ENCODE measurements at regions not wholly inside any gene's neighbourhood (a gene's known extent, or its start where the extent isn't known, plus 50 kb on each side); places are given as distances from the start of the nearest gene placed in this dataset.
"Not testable (repeated sequence)": the region's sequence is repeated elsewhere in the genome, so short reads cannot be mapped to it uniquely, and the experiment has no call there.

GRCh38 chr5:25327172-25327571 is 682.4 kb upstream of the CDH10 start:
- 83 to 85% (median 83%) methylated on average over 2 of the region's 2 CpGs for WGBS, 3 donors

GRCh38 chr5:25301836-25302235 is 657.1 kb upstream of the CDH10 start:
- Histone ChIP-seq H3K36me3 (ENCODE audit: control insufficient read depth in 3 of 3, insufficient read depth in 2 of 3, low read depth in 1 of 3, low read length in 3 of 3) (no peaks in the 10 kb centered on the region), H3K9me3 (ENCODE audit: control insufficient read depth in 2 of 2, insufficient read depth in 1 of 2, low read depth in 1 of 2, low read length in 1 of 2) (no peaks in the 10 kb centered on the region), H3K4me1 (ENCODE audit: control insufficient read depth in 3 of 3, insufficient read depth in 2 of 3, low read depth in 1 of 3, low read length in 2 of 3) (no peaks in the 10 kb centered on the region), H3K27me3 (ENCODE audit: control insufficient read depth in 3 of 3, insufficient read depth in 3 of 3, low read length in 3 of 3) (no peaks in the 10 kb centered on the region), H3K27ac (ENCODE audit: low read depth in 1 of 3, low read length in 2 of 3) (no peak overlapping the region), H3K4me3 (ENCODE audit: low read depth in 1 of 3, low read length in 3 of 3) (no peak overlapping the region)
- WGBS, 3 donors, result 62 to 85% (median 78%) methylated on average over 2 of the region's 2 CpGs
- DNase-seq (no peak), FAIRE-seq (no peak)

More at GRCh38 chr5:25327172-25327571, 682.4 kb upstream of the CDH10 start:
- Histone ChIP-seq H3K4me3 (ENCODE audit: low read depth in 1 of 3, low read length in 3 of 3) (no peak overlapping the region), H3K27ac (ENCODE audit: low read depth in 1 of 3, low read length in 2 of 3) (no peak overlapping the region), H3K36me3 (ENCODE audit: control insufficient read depth in 3 of 3, insufficient read depth in 2 of 3, low read depth in 1 of 3, low read length in 3 of 3) (no peaks in the 10 kb centered on the region), H3K27me3 (ENCODE audit: control insufficient read depth in 3 of 3, insufficient read depth in 3 of 3, low read length in 3 of 3) (no peaks in the 10 kb centered on the region), H3K4me1 (ENCODE audit: control insufficient read depth in 3 of 3, insufficient read depth in 2 of 3, low read depth in 1 of 3, low read length in 2 of 3) (no peaks in the 10 kb centered on the region), H3K9me3 (ENCODE audit: control insufficient read depth in 2 of 2, insufficient read depth in 1 of 2, low read depth in 1 of 2, low read length in 1 of 2) (peaks cover 0 to 26% of the 10 kb centered on the region in 2 donors)
- FAIRE-seq (no peak), DNase-seq (no peak)

GRCh38 chr5:25295067-25295466 is 650.3 kb upstream of the CDH10 start:
- 40 to 67% (median 56%) methylated on average over 3 of the region's 3 CpGs for WGBS, 3 donors
- peaks cover 0 to 3% of the 10 kb centered on the region in 2 donors for H3K9me3 ChIP-seq (ENCODE audit: control insufficient read depth in 2 of 2, insufficient read depth in 1 of 2, low read depth in 1 of 2, low read length in 1 of 2)
- no peaks in the 10 kb centered on the region for H3K4me1 ChIP-seq (ENCODE audit: control insufficient read depth in 3 of 3, insufficient read depth in 2 of 3, low read depth in 1 of 3, low read length in 2 of 3)
- no peak overlapping the region for H3K4me3 ChIP-seq (ENCODE audit: low read depth in 1 of 3, low read length in 3 of 3)
- H3K27me3 ChIP-seq (ENCODE audit: control insufficient read depth in 3 of 3, insufficient read depth in 3 of 3, low read length in 3 of 3), result no peaks in the 10 kb centered on the region
- H3K27ac ChIP-seq (ENCODE audit: low read depth in 1 of 3, low read length in 2 of 3), result no peak overlapping the region
- no peak for FAIRE-seq
- H3K36me3 ChIP-seq (ENCODE audit: control insufficient read depth in 3 of 3, insufficient read depth in 2 of 3, low read depth in 1 of 3, low read length in 3 of 3), result no peaks in the 10 kb centered on the region
- no peak for DNase-seq

- WGBS, 3 donors, result 94 to 97% (median 95%) methylated on average over 2 of the region's 2 CpGs
- not testable (repeated sequence) for FAIRE-seq
Measured at GRCh38 chr5:25289766-25290165, 645.0 kb upstream of the CDH10 start.

GRCh38 chr5:25286319-25286718 is 641.5 kb upstream of the CDH10 start:
- H3K27me3 ChIP-seq (ENCODE audit: control insufficient read depth in 3 of 3, insufficient read depth in 3 of 3, low read length in 3 of 3), result no peaks in the 10 kb centered on the region
- H3K4me3 ChIP-seq (ENCODE audit: low read depth in 1 of 3, low read length in 3 of 3), result no peak overlapping the region
- no peak for DNase-seq
- FAIRE-seq, result no peak
- no peaks in the 10 kb centered on the region for H3K9me3 ChIP-seq (ENCODE audit: control insufficient read depth in 2 of 2, insufficient read depth in 1 of 2, low read depth in 1 of 2, low read length in 1 of 2)
- 54 to 67% (median 56%) methylated on average over 3 of the region's 3 CpGs for WGBS, 3 donors
- no peak overlapping the region for H3K27ac ChIP-seq (ENCODE audit: low read depth in 1 of 3, low read length in 2 of 3)
- H3K4me1 ChIP-seq (ENCODE audit: control insufficient read depth in 3 of 3, insufficient read depth in 2 of 3, low read depth in 1 of 3, low read length in 2 of 3), result no peaks in the 10 kb centered on the region
- H3K36me3 ChIP-seq (ENCODE audit: control insufficient read depth in 3 of 3, insufficient read depth in 2 of 3, low read depth in 1 of 3, low read length in 3 of 3), result no peaks in the 10 kb centered on the region

More at GRCh38 chr5:25289766-25290165, 645.0 kb upstream of the CDH10 start:
- not testable (repeated sequence) for H3K9me3 ChIP-seq (ENCODE audit: control insufficient read depth in 2 of 2, insufficient read depth in 1 of 2, low read depth in 1 of 2, low read length in 1 of 2); H3K4me1 ChIP-seq (ENCODE audit: control insufficient read depth in 3 of 3, insufficient read depth in 2 of 3, low read depth in 1 of 3, low read length in 2 of 3); H3K27me3 ChIP-seq (ENCODE audit: control insufficient read depth in 3 of 3, insufficient read depth in 3 of 3, low read length in 3 of 3); H3K4me3 ChIP-seq (ENCODE audit: low read depth in 1 of 3, low read length in 3 of 3); H3K36me3 ChIP-seq (ENCODE audit: control insufficient read depth in 3 of 3, insufficient read depth in 2 of 3, low read depth in 1 of 3, low read length in 3 of 3); DNase-seq; H3K27ac ChIP-seq (ENCODE audit: low read depth in 1 of 3, low read length in 2 of 3)

- H3K9me3 ChIP-seq (ENCODE audit: control insufficient read depth in 2 of 2, insufficient read depth in 1 of 2, low read depth in 1 of 2, low read length in 1 of 2), result no peaks in the 10 kb centered on the region
- WGBS, 3 donors, result 19 to 44% (median 25%) methylated on average over 3 of the region's 3 CpGs
- FAIRE-seq, result no peak
- no peak for DNase-seq
- H3K36me3 ChIP-seq (ENCODE audit: control insufficient read depth in 3 of 3, insufficient read depth in 2 of 3, low read depth in 1 of 3, low read length in 3 of 3), result no peaks in the 10 kb centered on the region
- no peak overlapping the region for H3K4me3 ChIP-seq (ENCODE audit: low read depth in 1 of 3, low read length in 3 of 3)
- H3K4me1 ChIP-seq (ENCODE audit: control insufficient read depth in 3 of 3, insufficient read depth in 2 of 3, low read depth in 1 of 3, low read length in 2 of 3), result no peaks in the 10 kb centered on the region
- H3K27me3 ChIP-seq (ENCODE audit: control insufficient read depth in 3 of 3, insufficient read depth in 3 of 3, low read length in 3 of 3), result no peaks in the 10 kb centered on the region
- no peak overlapping the region for H3K27ac ChIP-seq (ENCODE audit: low read depth in 1 of 3, low read length in 2 of 3)
Measured at GRCh38 chr5:25285136-25285535, 640.4 kb upstream of the CDH10 start.

- not testable (repeated sequence) for DNase-seq; H3K4me3 ChIP-seq (ENCODE audit: low read depth in 1 of 3, low read length in 3 of 3); H3K27me3 ChIP-seq (ENCODE audit: control insufficient read depth in 3 of 3, insufficient read depth in 3 of 3, low read length in 3 of 3); H3K36me3 ChIP-seq (ENCODE audit: control insufficient read depth in 3 of 3, insufficient read depth in 2 of 3, low read depth in 1 of 3, low read length in 3 of 3); H3K4me1 ChIP-seq (ENCODE audit: control insufficient read depth in 3 of 3, insufficient read depth in 2 of 3, low read depth in 1 of 3, low read length in 2 of 3); FAIRE-seq; H3K9me3 ChIP-seq (ENCODE audit: control insufficient read depth in 2 of 2, insufficient read depth in 1 of 2, low read depth in 1 of 2, low read length in 1 of 2); H3K27ac ChIP-seq (ENCODE audit: low read depth in 1 of 3, low read length in 2 of 3)
- WGBS, 3 donors, result 91 to 93% (median 92%) methylated on average over 14 of the region's 14 CpGs
Measured at GRCh38 chr5:25263507-25263906, 618.7 kb upstream of the CDH10 start.

GRCh38 chr5:25262221-25262620 is 617.4 kb upstream of the CDH10 start:
- H3K27ac ChIP-seq (ENCODE audit: low read depth in 1 of 3, low read length in 2 of 3), result no peak overlapping the region
- no peak for FAIRE-seq
- H3K27me3 ChIP-seq (ENCODE audit: control insufficient read depth in 3 of 3, insufficient read depth in 3 of 3, low read length in 3 of 3), result no peaks in the 10 kb centered on the region
- 45 to 79% (median 70%) methylated on average over 2 of the region's 2 CpGs for WGBS, 3 donors
- DNase-seq, result no peak
- H3K4me1 ChIP-seq (ENCODE audit: control insufficient read depth in 3 of 3, insufficient read depth in 2 of 3, low read depth in 1 of 3, low read length in 2 of 3), result no peaks in the 10 kb centered on the region
- no peaks in the 10 kb centered on the region for H3K9me3 ChIP-seq (ENCODE audit: control insufficient read depth in 2 of 2, insufficient read depth in 1 of 2, low read depth in 1 of 2, low read length in 1 of 2)
- H3K36me3 ChIP-seq (ENCODE audit: control insufficient read depth in 3 of 3, insufficient read depth in 2 of 3, low read depth in 1 of 3, low read length in 3 of 3), result no peaks in the 10 kb centered on the region
- no peak overlapping the region for H3K4me3 ChIP-seq (ENCODE audit: low read depth in 1 of 3, low read length in 3 of 3)

- DNase-seq, result no peak
- FAIRE-seq, result no peak
- no peaks in the 10 kb centered on the region for H3K36me3 ChIP-seq (ENCODE audit: control insufficient read depth in 3 of 3, insufficient read depth in 2 of 3, low read depth in 1 of 3, low read length in 3 of 3)
- H3K27me3 ChIP-seq (ENCODE audit: control insufficient read depth in 3 of 3, insufficient read depth in 3 of 3, low read length in 3 of 3), result no peaks in the 10 kb centered on the region
- H3K9me3 ChIP-seq (ENCODE audit: control insufficient read depth in 2 of 2, insufficient read depth in 1 of 2, low read depth in 1 of 2, low read length in 1 of 2), result no peaks in the 10 kb centered on the region
- no peaks in the 10 kb centered on the region for H3K4me1 ChIP-seq (ENCODE audit: control insufficient read depth in 3 of 3, insufficient read depth in 2 of 3, low read depth in 1 of 3, low read length in 2 of 3)
- no peak overlapping the region for H3K27ac ChIP-seq (ENCODE audit: low read depth in 1 of 3, low read length in 2 of 3)
- no peak overlapping the region for H3K4me3 ChIP-seq (ENCODE audit: low read depth in 1 of 3, low read length in 3 of 3)
- 7 to 43% (median 16%) methylated on average over 1 of the region's 1 CpG for WGBS, 3 donors
Measured at GRCh38 chr5:25255128-25255527, 610.4 kb upstream of the CDH10 start.
